Fibroblast of skin of abdomen (primary cell): ENCODE measurements at regions not wholly inside any gene's neighbourhood (a gene's known extent, or its start where the extent isn't known, plus 50 kb on each side); places are given as distances from the start of the nearest gene placed in this dataset.
"Not testable (repeated sequence)": the region's sequence is repeated elsewhere in the genome, so short reads cannot be mapped to it uniquely, and the experiment has no call there.

Source experiments
- DNase-seq: peaks from one replicate; pipeline ENCODE4 v3.0.0-alpha.2; 2013

DNA sequence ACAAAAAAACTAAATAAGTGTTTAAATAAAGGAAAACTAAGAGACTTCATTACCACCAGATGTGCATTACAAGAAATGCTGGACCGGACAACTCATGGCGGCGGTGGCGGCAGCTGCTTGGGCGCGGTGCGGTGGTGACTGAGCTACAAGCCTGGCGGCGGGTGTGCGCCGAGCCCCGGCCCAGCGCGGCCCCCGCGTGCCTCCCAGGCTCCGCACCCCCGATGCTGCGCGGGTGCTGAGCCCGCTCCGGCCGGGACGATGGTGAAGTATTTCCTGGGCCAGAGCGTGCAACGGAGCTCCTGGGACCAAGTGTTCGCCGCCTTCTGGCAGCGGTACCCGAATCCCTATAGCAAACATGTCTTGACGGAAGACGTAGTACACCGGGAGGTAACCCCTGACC is 52.2 kb upstream of the RCOR3 start:
- no peak for DNase-seq

DNA sequence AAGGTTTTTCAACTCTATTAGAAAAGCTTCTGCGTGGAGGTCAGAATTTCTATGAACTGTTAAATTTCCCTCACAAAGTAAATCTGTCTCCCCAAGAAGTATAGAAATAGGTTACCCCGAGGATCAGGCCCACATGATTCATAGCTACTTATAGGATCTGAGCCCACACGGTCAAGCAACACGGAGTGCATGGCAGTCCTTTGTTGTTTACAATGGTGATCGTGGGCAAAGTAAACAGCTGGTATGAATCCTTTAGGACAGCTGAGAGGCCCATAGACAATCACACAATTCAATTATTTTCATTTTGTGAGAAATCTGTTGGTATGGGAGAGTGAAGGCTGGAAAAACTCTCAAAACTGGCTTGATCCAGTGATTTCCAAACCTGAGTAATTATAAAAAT is 58.9 kb upstream of the RCOR3 start:
- no peak for DNase-seq

DNA sequence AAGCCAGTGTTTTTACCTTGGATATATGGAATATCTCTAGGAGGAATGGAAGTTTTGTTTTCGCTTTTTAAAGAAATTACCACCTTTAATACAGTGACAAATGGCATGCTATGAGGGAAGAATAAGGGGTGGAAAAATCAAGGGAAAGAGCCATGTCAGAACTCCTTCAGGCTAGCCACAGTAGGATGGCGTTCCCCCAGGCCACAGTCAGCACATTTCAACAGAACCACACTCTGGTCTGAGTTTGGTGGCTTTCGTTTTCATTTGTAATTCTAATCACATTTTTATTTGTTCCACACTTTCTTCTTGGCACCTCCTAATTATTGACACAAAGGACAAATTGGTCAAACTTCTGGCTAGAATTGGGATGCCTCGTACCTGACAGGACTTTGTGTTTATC is 60.3 kb upstream of the RCOR3 start:
- no peak for DNase-seq

DNA sequence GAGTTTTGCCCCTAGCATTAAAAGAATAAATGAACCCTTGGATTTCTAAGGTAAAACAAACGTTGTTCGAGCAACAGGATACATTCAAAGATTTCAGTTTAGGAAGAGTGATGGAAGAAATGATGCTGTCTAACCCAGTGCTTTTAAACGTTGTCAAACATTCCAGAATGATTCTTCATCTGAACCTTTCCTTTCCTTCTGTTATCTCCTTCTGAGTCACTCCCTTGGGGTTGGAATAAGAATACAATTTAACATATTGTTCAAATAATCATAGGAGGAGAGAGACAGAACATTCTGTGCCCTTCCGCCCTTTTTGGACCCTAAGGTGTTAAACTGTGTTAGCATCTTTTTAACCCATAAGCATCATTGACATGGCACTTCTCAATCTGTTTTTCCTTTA is 61.1 kb upstream of the RCOR3 start:
- DNase-seq = peak; percentile 31

DNA sequence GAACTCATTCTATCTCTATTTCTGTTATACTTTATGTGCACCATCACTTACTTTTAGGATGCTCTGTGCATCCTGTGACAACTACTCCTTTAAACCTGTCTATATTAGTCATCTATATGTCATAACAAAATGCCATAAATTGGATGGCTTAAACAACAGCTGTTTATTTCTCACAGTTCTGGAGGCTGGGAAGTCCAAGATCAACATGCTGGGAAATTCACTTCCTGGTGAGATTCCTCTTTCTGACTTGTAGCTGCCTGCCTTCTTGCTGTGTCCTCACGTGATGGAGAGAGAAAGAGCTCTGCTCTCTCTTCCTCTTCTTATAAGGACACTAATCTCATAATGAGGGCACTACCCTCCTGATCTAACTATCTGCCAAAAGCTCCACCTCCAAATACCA is 62.3 kb upstream of the RCOR3 start:
- DNase-seq = no peak

DNA sequence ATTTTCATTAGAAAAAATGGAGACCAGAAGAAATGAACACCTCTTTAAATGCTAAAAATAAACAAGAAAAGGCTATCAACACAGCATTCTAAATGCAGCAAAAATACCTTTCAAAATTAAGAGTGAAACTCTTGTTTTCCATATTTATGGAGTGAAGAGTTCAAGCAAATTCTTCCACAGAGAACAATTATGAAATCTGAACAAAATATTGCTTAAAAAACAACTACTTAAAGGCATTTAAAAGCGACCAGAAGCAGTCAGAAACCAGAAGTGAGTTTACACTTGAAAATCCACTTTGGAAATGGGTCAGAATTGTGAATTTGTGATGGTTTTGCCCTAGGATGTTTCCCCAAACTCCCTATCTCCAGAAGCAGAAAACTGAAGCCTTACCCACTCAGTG is 60.9 kb upstream of the KCNH1 start:
- no peak for DNase-seq

DNA sequence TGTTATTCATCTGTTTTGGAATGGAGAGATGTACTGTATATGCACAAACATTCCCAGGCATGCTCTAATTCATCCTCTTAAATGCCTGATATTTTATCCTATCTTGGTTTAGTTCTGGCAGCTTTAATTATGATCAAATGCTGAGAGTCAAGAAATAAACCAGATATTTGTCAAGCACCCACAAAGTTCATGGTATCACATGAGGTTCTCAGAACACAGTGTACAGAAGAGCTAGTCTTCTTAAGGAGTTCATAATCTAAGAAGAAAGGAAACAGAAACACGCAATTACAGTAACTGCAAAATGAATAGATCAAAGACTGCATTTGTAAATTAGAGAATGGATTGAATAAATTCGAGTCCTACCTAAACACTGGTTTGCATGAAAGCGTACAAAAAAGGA is 58.3 kb upstream of the KCNH1 start:
- no peak for DNase-seq

DNA sequence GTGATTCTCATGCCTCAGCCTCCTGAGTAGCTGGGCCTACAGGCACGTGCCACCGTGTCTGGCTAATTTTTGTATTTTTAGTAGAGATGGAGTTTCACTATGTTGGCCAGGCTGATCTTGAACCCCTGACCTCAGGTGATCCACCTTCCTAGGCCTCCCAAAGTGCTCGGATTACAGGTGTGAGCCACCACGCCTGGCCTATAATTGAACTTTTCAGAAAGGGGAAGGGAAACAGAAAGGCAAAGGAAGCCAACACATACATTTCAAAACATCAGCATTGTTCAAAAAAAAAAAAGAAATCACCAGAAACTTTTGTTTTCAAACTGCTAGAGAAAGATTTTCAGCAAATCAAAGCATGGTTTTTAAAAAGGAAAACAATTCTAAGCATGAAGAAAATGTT is 54.8 kb upstream of the KCNH1 start:
- DNase-seq = not testable (repeated sequence)

DNA sequence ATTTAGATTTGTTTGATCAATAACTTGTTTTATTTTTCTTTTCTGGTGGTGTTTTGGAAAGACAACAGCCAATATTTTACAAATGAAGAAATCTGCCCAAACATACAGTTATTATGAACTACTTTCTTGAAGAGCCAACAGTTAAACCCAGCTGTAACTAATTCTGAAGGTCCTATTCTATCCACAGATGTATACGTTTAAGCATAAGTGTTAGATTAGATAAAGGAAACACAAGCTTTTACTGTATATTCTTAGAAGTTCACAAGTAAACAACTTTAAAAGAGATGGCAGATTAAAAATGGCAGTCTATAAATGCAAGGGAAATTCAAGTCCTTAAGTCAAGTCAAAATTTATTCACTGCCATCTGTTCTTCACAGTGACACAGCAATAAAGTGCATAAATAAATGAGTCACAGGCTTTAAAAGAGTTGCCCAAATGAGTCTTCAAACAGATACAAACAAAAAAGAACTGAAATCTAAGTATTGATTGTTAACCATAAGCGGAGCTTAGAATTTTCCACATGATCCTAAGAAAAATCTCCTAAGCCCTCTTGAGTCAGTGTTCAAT is 49.9 kb upstream of the KCNH1 start:
- no peak for DNase-seq
